ENCODE measurements at regions not wholly inside any gene's neighbourhood (a gene's known extent, or its start where the extent isn't known, plus 50 kb on each side); places are given as distances from the start of the nearest gene placed in this dataset.

GRCh38 chr16:86821895-86822294 is 243.5 kb downstream of the FOXL1 start:
- Histone ChIP-seq H3K9ac (ENCODE audit: low read depth in 1 of 2, low read length in 2 of 2) (no peak overlapping the region), H3K27me3 (ENCODE audit: control insufficient read depth in 2 of 2, insufficient read depth in 2 of 2, low read length in 2 of 2) (peaks cover 10 to 29% of the 10 kb centered on the region in 2 donors), H3K4me3 (ENCODE audit: low read length in 2 of 2) (no peak overlapping the region), H3K4me1 (ENCODE audit: control insufficient read depth in 2 of 2, insufficient read depth in 2 of 2, low read length in 2 of 2) (no peaks in the 10 kb centered on the region), H3K27ac (ENCODE audit: low read depth in 2 of 2, low read length in 2 of 2) (no peak overlapping the region), H3K9me3 (ENCODE audit: control insufficient read depth in 2 of 2, low read length in 2 of 2) (no peaks in the 10 kb centered on the region), H3K36me3 (ENCODE audit: control insufficient read depth in 2 of 2, insufficient read depth in 2 of 2, low read length in 2 of 2) (no peaks in the 10 kb centered on the region)

- Histone ChIP-seq H3K27ac (ENCODE audit: low read depth in 2 of 2, low read length in 2 of 2) (no peak overlapping the region), H3K9me3 (ENCODE audit: control insufficient read depth in 2 of 2, low read length in 2 of 2) (no peaks in the 10 kb centered on the region), H3K36me3 (ENCODE audit: control insufficient read depth in 2 of 2, insufficient read depth in 2 of 2, low read length in 2 of 2) (no peaks in the 10 kb centered on the region), H3K27me3 (ENCODE audit: control insufficient read depth in 2 of 2, insufficient read depth in 2 of 2, low read length in 2 of 2) (peaks cover 5 to 36% of the 10 kb centered on the region in 2 donors), H3K4me3 (ENCODE audit: low read length in 2 of 2) (no peak overlapping the region), H3K9ac (ENCODE audit: low read depth in 1 of 2, low read length in 2 of 2) (no peak overlapping the region), H3K4me1 (ENCODE audit: control insufficient read depth in 2 of 2, insufficient read depth in 2 of 2, low read length in 2 of 2) (no peaks in the 10 kb centered on the region)
These were observed 244.8 kb downstream of the FOXL1 start for GRCh38 chr16:86823125-86823524.

- no peak overlapping the region for H3K27ac ChIP-seq (ENCODE audit: low read depth in 2 of 2, low read length in 2 of 2)
- H3K27me3 ChIP-seq (ENCODE audit: control insufficient read depth in 2 of 2, insufficient read depth in 2 of 2, low read length in 2 of 2), result peaks cover 5 to 37% of the 10 kb centered on the region in 2 donors
- no peaks in the 10 kb centered on the region for H3K9me3 ChIP-seq (ENCODE audit: control insufficient read depth in 2 of 2, low read length in 2 of 2)
- H3K4me1 ChIP-seq (ENCODE audit: control insufficient read depth in 2 of 2, insufficient read depth in 2 of 2, low read length in 2 of 2), result no peaks in the 10 kb centered on the region
- H3K4me3 ChIP-seq (ENCODE audit: low read length in 2 of 2), result no peak overlapping the region
- H3K36me3 ChIP-seq (ENCODE audit: control insufficient read depth in 2 of 2, insufficient read depth in 2 of 2, low read length in 2 of 2), result no peaks in the 10 kb centered on the region
- H3K9ac ChIP-seq (ENCODE audit: low read depth in 1 of 2, low read length in 2 of 2), result no peak overlapping the region
These were observed 245.7 kb downstream of the FOXL1 start for GRCh38 chr16:86823888-86824671.

GRCh38 chr16:86824751-86825296 is 246.5 kb downstream of the FOXL1 start:
- Histone ChIP-seq H3K4me3 (ENCODE audit: low read length in 2 of 2) (no peak overlapping the region), H3K27me3 (ENCODE audit: control insufficient read depth in 2 of 2, insufficient read depth in 2 of 2, low read length in 2 of 2) (peaks cover 5 to 37% of the 10 kb centered on the region in 2 donors), H3K9me3 (ENCODE audit: control insufficient read depth in 2 of 2, low read length in 2 of 2) (no peaks in the 10 kb centered on the region), H3K36me3 (ENCODE audit: control insufficient read depth in 2 of 2, insufficient read depth in 2 of 2, low read length in 2 of 2) (no peaks in the 10 kb centered on the region), H3K27ac (ENCODE audit: low read depth in 2 of 2, low read length in 2 of 2) (no peak overlapping the region), H3K9ac (ENCODE audit: low read depth in 1 of 2, low read length in 2 of 2) (no peak overlapping the region), H3K4me1 (ENCODE audit: control insufficient read depth in 2 of 2, insufficient read depth in 2 of 2, low read length in 2 of 2) (no peaks in the 10 kb centered on the region)

- no peak overlapping the region for H3K4me3 ChIP-seq (ENCODE audit: low read length in 2 of 2)
- no peaks in the 10 kb centered on the region for H3K4me1 ChIP-seq (ENCODE audit: control insufficient read depth in 2 of 2, insufficient read depth in 2 of 2, low read length in 2 of 2)
- no peaks in the 10 kb centered on the region for H3K36me3 ChIP-seq (ENCODE audit: control insufficient read depth in 2 of 2, insufficient read depth in 2 of 2, low read length in 2 of 2)
- peaks cover 5 to 37% of the 10 kb centered on the region in 2 donors for H3K27me3 ChIP-seq (ENCODE audit: control insufficient read depth in 2 of 2, insufficient read depth in 2 of 2, low read length in 2 of 2)
- H3K27ac ChIP-seq (ENCODE audit: low read depth in 2 of 2, low read length in 2 of 2), result no peak overlapping the region
- no peaks in the 10 kb centered on the region for H3K9me3 ChIP-seq (ENCODE audit: control insufficient read depth in 2 of 2, low read length in 2 of 2)
- H3K9ac ChIP-seq (ENCODE audit: low read depth in 1 of 2, low read length in 2 of 2), result no peak overlapping the region
These were observed 247.3 kb downstream of the FOXL1 start for GRCh38 chr16:86825631-86826030.

- no peak overlapping the region for H3K9ac ChIP-seq (ENCODE audit: low read depth in 1 of 2, low read length in 2 of 2)
- no peaks in the 10 kb centered on the region for H3K4me1 ChIP-seq (ENCODE audit: control insufficient read depth in 2 of 2, insufficient read depth in 2 of 2, low read length in 2 of 2)
- no peak overlapping the region for H3K4me3 ChIP-seq (ENCODE audit: low read length in 2 of 2)
- peaks cover 5 to 37% of the 10 kb centered on the region in 2 donors for H3K27me3 ChIP-seq (ENCODE audit: control insufficient read depth in 2 of 2, insufficient read depth in 2 of 2, low read length in 2 of 2)
- H3K9me3 ChIP-seq (ENCODE audit: control insufficient read depth in 2 of 2, low read length in 2 of 2), result no peaks in the 10 kb centered on the region
- no peak overlapping the region for H3K27ac ChIP-seq (ENCODE audit: low read depth in 2 of 2, low read length in 2 of 2)
- no peaks in the 10 kb centered on the region for H3K36me3 ChIP-seq (ENCODE audit: control insufficient read depth in 2 of 2, insufficient read depth in 2 of 2, low read length in 2 of 2)
These were observed 248.6 kb downstream of the FOXL1 start for GRCh38 chr16:86826941-86827340.

- Histone ChIP-seq H3K4me3 (ENCODE audit: low read length in 2 of 2) (no peak overlapping the region), H3K36me3 (ENCODE audit: control insufficient read depth in 2 of 2, insufficient read depth in 2 of 2, low read length in 2 of 2) (no peaks in the 10 kb centered on the region), H3K9me3 (ENCODE audit: control insufficient read depth in 2 of 2, low read length in 2 of 2) (no peaks in the 10 kb centered on the region), H3K4me1 (ENCODE audit: control insufficient read depth in 2 of 2, insufficient read depth in 2 of 2, low read length in 2 of 2) (no peaks in the 10 kb centered on the region), H3K9ac (ENCODE audit: low read depth in 1 of 2, low read length in 2 of 2) (no peak overlapping the region), H3K27ac (ENCODE audit: low read depth in 2 of 2, low read length in 2 of 2) (no peak overlapping the region), H3K27me3 (ENCODE audit: control insufficient read depth in 2 of 2, insufficient read depth in 2 of 2, low read length in 2 of 2) (peaks cover 5 to 33% of the 10 kb centered on the region in 2 donors)
These were observed 249.2 kb downstream of the FOXL1 start for GRCh38 chr16:86827521-86827920.

GRCh38 chr16:86828202-86828601 is 249.9 kb downstream of the FOXL1 start:
- Histone ChIP-seq H3K4me3 (ENCODE audit: low read length in 2 of 2) (no peak overlapping the region), H3K27me3 (ENCODE audit: control insufficient read depth in 2 of 2, insufficient read depth in 2 of 2, low read length in 2 of 2) (peaks cover 5 to 30% of the 10 kb centered on the region in 2 donors), H3K9ac (ENCODE audit: low read depth in 1 of 2, low read length in 2 of 2) (no peak overlapping the region), H3K36me3 (ENCODE audit: control insufficient read depth in 2 of 2, insufficient read depth in 2 of 2, low read length in 2 of 2) (no peaks in the 10 kb centered on the region), H3K4me1 (ENCODE audit: control insufficient read depth in 2 of 2, insufficient read depth in 2 of 2, low read length in 2 of 2) (no peaks in the 10 kb centered on the region), H3K9me3 (ENCODE audit: control insufficient read depth in 2 of 2, low read length in 2 of 2) (no peaks in the 10 kb centered on the region), H3K27ac (ENCODE audit: low read depth in 2 of 2, low read length in 2 of 2) (no peak overlapping the region)

- Histone ChIP-seq H3K4me1 (ENCODE audit: control insufficient read depth in 2 of 2, insufficient read depth in 2 of 2, low read length in 2 of 2) (no peaks in the 10 kb centered on the region), H3K9ac (ENCODE audit: low read depth in 1 of 2, low read length in 2 of 2) (no peak overlapping the region), H3K27ac (ENCODE audit: low read depth in 2 of 2, low read length in 2 of 2) (no peak overlapping the region), H3K36me3 (ENCODE audit: control insufficient read depth in 2 of 2, insufficient read depth in 2 of 2, low read length in 2 of 2) (no peaks in the 10 kb centered on the region), H3K4me3 (ENCODE audit: low read length in 2 of 2) (no peak overlapping the region), H3K27me3 (ENCODE audit: control insufficient read depth in 2 of 2, insufficient read depth in 2 of 2, low read length in 2 of 2) (peaks cover 7 to 27% of the 10 kb centered on the region in 2 donors), H3K9me3 (ENCODE audit: control insufficient read depth in 2 of 2, low read length in 2 of 2) (no peaks in the 10 kb centered on the region)
These were observed 250.3 kb downstream of the FOXL1 start for GRCh38 chr16:86828653-86829052.

- Histone ChIP-seq H3K4me3 (ENCODE audit: low read length in 2 of 2) (no peak overlapping the region), H3K9me3 (ENCODE audit: control insufficient read depth in 2 of 2, low read length in 2 of 2) (no peaks in the 10 kb centered on the region), H3K27me3 (ENCODE audit: control insufficient read depth in 2 of 2, insufficient read depth in 2 of 2, low read length in 2 of 2) (peaks cover 2 to 16% of the 10 kb centered on the region in 2 donors), H3K4me1 (ENCODE audit: control insufficient read depth in 2 of 2, insufficient read depth in 2 of 2, low read length in 2 of 2) (no peaks in the 10 kb centered on the region), H3K27ac (ENCODE audit: low read depth in 2 of 2, low read length in 2 of 2) (no peak overlapping the region), H3K36me3 (ENCODE audit: control insufficient read depth in 2 of 2, insufficient read depth in 2 of 2, low read length in 2 of 2) (no peaks in the 10 kb centered on the region), H3K9ac (ENCODE audit: low read depth in 1 of 2, low read length in 2 of 2) (no peak overlapping the region)
These were observed 253.0 kb downstream of the FOXL1 start for GRCh38 chr16:86831366-86831765.
